Stimulated activated CD8-positive, alpha-beta memory T cell treated with anti-CD3 and anti-CD28 coated beads, Interleukin-7, amount 100 ng/mL, for 1 hour (primary cell): ENCODE measurements at regions not wholly inside any gene's neighbourhood (a gene's known extent, or its start where the extent isn't known, plus 50 kb on each side); places are given as distances from the start of the nearest gene placed in this dataset.
"Not testable (repeated sequence)": the region's sequence is repeated elsewhere in the genome, so short reads cannot be mapped to it uniquely, and the experiment has no call there.

Source experiments
- DNase-seq, 2 donors: peaks; one replicate each; pipeline ENCODE4 v3.0.0-alpha.2; 2020; ENCODE audit warnings: low read depth in 2 of 2

DNA sequence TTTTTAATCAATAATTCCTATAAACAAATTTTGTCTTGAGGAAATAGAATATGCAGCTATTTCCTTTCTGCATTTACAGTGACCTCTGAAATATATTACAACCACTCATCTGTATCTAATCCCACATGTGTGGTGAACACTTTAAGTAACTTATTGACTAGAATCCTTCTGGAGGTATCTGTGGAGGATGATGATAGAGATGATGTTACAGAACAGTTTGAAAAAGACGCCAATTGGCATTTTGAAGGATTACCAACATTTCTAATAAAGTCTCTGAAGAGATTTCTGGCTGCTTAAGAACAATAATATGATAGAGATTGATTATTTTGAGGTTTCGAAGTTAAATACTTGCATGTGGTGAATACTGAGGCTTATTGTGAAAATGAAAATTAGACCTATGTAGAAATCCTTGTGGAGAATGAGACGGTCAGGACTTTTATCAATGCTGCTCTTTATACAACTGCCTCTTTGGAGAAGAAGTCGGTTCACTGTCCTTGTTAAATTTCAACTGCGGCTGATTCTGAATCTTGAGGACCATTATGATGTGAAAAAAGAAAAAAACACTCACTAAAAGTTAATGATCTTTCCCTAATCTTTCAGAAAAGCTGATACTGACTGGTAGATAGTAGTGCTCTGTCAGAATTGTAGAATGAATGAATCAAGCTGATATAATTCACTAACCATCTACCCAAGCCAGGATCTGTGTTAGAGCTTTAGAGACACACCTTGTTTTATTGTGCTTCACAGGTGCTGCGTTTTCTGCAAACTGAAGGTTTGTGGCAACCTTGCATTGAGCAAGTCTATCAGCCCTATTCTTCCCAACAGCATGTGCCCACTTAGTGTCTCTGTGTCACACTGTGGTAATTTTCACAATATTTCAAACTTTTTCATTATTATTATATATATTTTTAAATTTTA, 204.7 kb downstream of the SPRY1 start:
- DNase-seq = no peak

GRCh38 chr4:123602007-123602406, 205.4 kb downstream of the SPRY1 start:
- DNase-seq = no peak

DNA sequence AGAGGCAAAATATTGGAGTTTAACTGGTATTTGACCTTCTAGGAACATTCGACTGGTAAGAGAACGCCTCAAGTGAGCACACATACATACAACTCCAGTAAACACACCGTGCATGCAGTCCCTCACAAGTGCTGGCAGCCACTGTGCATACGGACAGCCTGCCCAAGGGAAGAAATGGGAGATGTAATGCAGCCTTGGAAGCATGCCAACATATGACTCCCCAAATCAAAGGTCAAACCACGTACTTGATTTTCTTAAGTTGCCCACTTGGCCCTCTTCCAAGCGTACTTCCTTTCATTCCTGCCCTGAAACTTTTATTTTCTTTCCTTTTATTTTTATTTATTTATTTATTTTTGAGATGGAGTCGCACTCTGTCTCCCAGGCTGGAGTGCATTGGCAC, 206.6 kb downstream of the SPRY1 start:
- no peak for DNase-seq

- not testable (repeated sequence) for DNase-seq
Measured at GRCh38 chr4:123605797-123606196, 209.2 kb downstream of the SPRY1 start.

GRCh38 chr4:123606336-123606735, 209.7 kb downstream of the SPRY1 start:
- no peak for DNase-seq

- DNase-seq = no peak
Measured at GRCh38 chr4:123606946-123607542, 210.4 kb downstream of the SPRY1 start.

GRCh38 chr4:123609829-123610228, 213.2 kb downstream of the SPRY1 start:
- no peak for DNase-seq

DNA sequence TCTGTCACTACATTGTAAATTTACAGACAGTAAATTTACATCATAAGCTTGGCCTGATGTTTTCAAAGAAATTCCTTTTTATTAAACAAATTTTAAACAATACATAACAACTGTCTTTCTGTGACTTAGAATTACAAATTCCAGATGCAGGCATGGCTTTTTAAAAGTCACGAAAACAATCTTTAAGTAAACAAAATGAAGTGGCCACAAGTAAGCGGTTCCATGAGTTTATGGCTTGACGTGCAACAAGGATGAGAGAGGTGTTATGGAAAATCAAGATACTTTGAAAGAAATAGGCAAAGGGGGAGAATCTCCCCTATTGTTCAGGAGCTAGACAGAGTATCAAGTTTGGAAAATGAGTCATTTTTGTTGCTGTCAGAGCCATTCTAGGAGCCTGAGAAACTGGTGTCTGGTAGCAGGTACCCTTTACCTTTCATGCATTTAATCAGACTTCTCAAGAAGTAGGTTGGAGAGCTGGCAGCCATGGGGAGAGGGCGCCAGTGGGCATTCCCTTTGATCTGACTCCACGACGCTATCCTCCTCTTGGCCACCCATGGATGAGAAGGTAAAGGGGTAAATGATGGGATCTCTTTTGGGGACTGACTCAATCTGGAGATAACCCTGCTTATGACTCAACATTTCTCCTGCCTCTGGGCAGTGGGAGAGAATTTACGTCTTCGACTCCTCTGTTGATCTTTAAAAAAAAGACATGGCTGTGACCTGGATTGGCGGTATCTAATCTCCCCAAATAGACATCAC, 217.2 kb downstream of the SPRY1 start:
- DNase-seq = no peak

GRCh38 chr4:123615901-123616300, 219.3 kb downstream of the SPRY1 start:
- DNase-seq = no peak

- peak in 1 of 2 donors; percentile 8 for DNase-seq
Measured at GRCh38 chr4:123616951-123617461, 220.4 kb downstream of the SPRY1 start.

DNA sequence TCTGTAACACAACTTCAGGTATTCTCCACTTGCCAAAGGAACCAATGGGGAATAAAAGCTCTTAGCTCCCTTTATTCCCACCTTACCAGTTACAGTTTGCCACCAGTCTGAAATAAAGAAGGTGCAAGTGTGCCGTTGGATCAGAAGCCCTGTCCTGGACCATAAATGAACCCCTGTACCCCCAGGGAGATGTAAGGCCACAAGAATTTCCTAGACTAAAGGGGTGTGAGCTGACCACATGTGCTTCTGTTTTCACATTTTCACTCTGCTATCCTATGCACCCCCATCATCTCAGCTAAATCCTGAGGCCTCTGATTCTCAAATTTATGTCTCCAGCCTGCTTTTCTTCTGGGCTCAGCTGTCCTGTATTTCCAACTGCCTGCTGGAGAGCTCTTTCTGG, 221.2 kb downstream of the SPRY1 start:
- DNase-seq = no peak

DNA sequence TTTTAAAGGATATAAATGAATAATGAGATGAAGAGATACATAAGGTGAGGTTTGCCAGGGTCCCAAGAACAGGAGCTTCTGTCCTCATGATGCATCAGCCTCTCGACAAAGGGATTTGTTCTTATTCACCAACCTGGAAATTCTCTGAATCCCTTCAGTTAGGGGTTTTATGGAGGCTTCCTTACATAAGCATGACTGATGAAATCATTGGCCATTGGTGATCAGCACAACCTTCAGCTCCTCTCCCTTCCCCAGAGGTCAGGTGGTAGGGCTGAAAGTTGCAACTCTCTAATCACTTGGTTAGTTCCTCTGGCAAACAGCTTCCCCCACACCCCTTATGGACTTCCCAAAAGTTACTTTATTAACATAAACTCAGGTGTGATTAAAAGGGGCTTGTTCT, 222.0 kb downstream of the SPRY1 start:
- DNase-seq = no peak

DNA sequence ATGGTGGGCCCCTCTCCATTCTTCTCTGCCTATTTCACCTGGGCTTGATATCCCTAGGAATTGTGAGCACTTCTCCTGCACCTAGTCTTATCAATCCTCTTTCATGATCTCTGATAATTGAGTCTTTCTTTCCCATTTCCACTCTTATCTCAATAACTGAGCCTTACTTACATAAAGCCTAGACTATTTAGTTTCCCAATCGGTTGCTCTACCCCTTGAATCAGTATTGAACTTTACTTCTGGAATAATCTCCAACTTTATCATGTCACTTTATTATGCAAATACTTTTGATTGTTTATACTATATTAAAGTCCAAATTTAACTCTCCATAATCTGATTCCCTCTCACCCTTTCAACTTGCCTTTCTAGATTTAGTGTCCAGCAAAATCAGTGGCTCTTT, 222.7 kb downstream of the SPRY1 start:
- no peak for DNase-seq

GRCh38 chr4:123619895-123620294, 223.3 kb downstream of the SPRY1 start:
- no peak for DNase-seq

- no peak for DNase-seq
Measured at GRCh38 chr4:123621072-123621705, 224.6 kb downstream of the SPRY1 start.

DNA sequence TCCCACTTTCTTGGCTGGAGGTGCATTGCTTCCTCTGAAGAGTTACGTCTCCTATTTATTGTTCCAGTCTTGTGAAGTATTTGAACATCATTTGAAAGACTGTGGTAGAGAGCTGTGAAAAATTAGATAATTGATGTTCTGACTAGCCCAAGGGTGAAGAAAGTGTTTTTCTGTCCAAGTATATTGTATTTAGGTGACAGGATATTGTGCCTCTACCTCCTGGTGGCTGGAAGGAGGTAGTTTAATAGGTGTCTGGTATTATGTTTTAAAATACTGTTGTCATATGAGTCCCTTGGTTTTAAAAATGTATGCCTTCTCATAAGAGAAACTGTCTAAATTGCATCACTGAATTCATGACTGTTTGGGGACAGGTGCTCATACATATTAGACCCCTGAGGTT, 226.0 kb downstream of the SPRY1 start:
- no peak for DNase-seq

- no peak for DNase-seq
Measured at GRCh38 chr4:123623611-123624010, 227.0 kb downstream of the SPRY1 start.

DNA sequence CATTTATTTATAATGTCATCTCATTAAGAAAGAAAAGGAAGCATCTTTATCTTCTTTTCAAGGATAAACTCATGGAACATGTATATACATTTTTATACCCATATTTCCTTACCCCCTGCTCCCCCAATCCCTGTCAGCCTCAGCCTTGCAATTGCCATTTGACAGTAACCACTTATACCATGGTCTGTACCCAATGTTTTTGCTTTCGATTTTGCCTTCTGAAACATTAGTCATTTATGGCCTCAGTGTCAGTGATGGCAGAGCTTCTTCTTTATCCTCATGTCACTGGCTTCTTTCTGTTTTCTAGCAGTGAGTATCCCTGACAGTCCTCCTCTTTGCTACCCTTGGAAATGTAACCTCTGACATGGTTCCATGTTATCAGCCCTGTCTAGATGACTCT, 228.4 kb downstream of the SPRY1 start:
- DNase-seq = no peak

GRCh38 chr4:123628288-123628687, 231.7 kb downstream of the SPRY1 start:
- no peak for DNase-seq

DNA sequence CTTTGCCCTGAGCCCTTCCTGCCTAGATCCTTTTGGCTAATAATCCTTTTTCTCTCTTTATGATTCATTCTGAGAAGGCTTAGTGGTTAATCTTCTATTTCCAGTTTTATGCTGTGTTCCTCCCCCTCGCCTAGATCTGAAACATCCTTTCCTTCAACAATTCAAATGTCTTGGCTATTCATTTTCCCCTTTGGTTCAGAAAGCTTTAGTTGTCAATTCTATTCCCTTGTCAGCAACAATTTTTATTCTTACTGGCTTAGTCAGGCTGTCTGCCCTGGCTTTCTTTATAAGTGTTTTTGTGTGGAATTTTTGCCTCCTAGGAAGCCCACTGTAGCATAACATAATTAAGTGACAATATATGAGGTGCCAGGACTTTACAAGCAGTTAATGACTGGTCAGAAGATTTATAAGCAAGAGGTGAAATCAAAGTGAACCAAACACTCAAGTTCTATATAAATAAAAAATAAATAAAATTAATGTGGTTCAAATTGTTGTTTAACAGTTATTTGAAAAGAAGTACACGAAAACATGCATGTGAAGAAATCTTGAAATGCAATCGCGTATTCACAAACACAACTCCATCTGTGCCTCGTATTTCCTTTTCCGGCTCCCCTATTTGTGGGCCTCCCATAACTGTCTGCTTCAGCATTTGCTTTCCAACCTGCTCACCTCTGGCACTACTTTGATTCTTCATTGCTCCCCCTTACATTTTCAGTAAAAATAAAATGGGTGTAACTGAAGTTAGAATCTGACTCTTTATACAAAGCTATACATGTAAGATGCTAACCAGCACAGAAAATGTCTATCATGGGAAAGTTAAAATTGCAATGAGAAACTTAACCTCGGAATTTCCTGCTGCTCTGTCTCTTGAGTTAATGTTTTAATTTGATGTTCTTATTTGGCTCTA, 235.4 kb downstream of the SPRY1 start:
- no peak for DNase-seq

DNA sequence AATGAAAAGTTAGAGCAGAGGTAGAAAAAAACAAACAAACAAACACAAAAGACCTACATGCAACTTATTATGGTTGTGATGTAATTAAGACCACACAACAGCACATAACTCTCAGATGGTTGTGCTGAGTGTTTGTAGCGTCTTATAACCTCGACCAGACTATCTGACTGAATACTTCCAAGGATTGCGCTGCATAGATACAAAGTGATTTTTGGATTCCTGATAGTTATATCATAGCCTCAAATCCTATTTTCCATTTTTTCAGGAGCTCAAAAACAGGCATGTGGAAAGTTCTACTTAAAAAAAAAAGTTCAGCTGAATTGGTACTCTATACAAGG, 236.1 kb downstream of the SPRY1 start:
- DNase-seq = no peak
